ENCODE measurements at regions not wholly inside any gene's neighbourhood (a gene's known extent, or its start where the extent isn't known, plus 50 kb on each side); places are given as distances from the start of the nearest gene placed in this dataset.

DNA sequence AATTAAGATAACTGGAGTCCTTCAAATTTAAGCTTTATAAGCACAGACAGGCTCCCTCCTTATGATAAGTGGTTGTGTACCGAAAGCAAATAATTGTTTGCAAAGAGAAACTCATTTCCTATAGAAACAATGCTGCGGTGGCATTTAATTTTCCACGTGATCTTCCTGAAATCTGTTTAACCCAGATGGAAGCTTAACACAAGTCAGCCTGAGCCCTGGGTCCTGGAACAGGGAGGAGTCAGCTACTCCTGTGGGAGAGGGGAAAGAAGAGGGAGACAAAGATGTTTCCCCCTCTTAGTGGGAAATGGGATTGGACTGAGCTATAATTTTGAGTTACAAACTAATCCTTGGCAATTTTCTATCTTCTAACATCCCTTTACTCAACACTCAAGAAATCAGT is 136.5 kb downstream of the ELOVL4 start:
- Histone ChIP-seq H2AK9ac (replicated peaks; ENCODE audit: low read depth, low read length, poor library complexity) (no peak overlapping the region), H3K9ac (ENCODE audit: low read depth, low read length) (no peak overlapping the region), H3K4ac (ENCODE audit: low read depth, low read length) (no peak overlapping the region), H2BK5ac (ENCODE audit: low read depth, low read length, poor library complexity, severe bottlenecking) (no peak overlapping the region), H2BK120ac (ENCODE audit: low read depth, low read length) (no peak overlapping the region), H3K9me3 (ENCODE audit: control insufficient read depth, insufficient read depth, low read length) (no peaks in the 10 kb centered on the region), H3K23ac (ENCODE audit: low read depth, low read length) (no peak overlapping the region), H4K20me1 (ENCODE audit: insufficient read depth, low read length) (no peaks in the 10 kb centered on the region), H2BK15ac (ENCODE audit: low read depth, low read length) (no peak overlapping the region), H3K27ac (ENCODE audit: insufficient read depth, low read length) (no peak overlapping the region), H3K79me1 (ENCODE audit: low read depth in 1 of 2, low read length in 2 of 2) (no peaks in the 10 kb centered on the region), H3K27me3 (ENCODE audit: control insufficient read depth, insufficient read depth, low read length) (no peaks in the 10 kb centered on the region), H3K4me2 (ENCODE audit: low read depth, low read length) (no peak overlapping the region), H4K91ac (ENCODE audit: insufficient read depth, low read depth, low read length) (no peak overlapping the region), H2BK20ac (ENCODE audit: low read depth, low read length) (no peak overlapping the region), H3K4me3 (ENCODE audit: insufficient read depth, low read depth, low read length) (no peak overlapping the region), H3K14ac (replicated peaks; ENCODE audit: low read depth, low read length) (no peak overlapping the region), H4K8ac (ENCODE audit: low read depth in 2 of 2, low read length in 2 of 2) (no peak overlapping the region), H3K56ac (ENCODE audit: extremely low read depth, insufficient read depth, low read length) (no peak overlapping the region), H2AK5ac (ENCODE audit: low read depth, low read length) (no peak overlapping the region), H4K5ac (ENCODE audit: low read depth, low read length) (no peak overlapping the region), H2AFZ (replicated peaks; ENCODE audit: low read length, poor library complexity) (no peak overlapping the region), H3K36me3 (ENCODE audit: control insufficient read depth, insufficient read depth, low read length) (no peaks in the 10 kb centered on the region), H3K9me1 (ENCODE audit: insufficient read depth, low read length) (no peaks in the 10 kb centered on the region), H3K18ac (ENCODE audit: low read depth, low read length) (no peak overlapping the region), H3K4me1 (ENCODE audit: control insufficient read depth, insufficient read depth, low read length) (no peaks in the 10 kb centered on the region)
- DNase-seq (no peak), ATAC-seq (ENCODE audit: low read depth) (no peak)
- no CpG with 5 or more reads among the region's 3 CpGs for WGBS, 2 experiments (ENCODE audit: extremely low coverage in 2 of 2, insufficient read length in 1 of 2)
- dilution Hi-C loops (cut with HindIII; ENCODE audit: low sequenced_read_pairs, unreplicated experiment): no loop called here
- BruUV-seq (replicated peaks): no TSS peak
- CTCF ChIA-PET: no interaction called here
- intact Hi-C loops (cut with micrococcal nuclease): no loop called here
- TF ChIP-seq CHD1 (IDR thresholded peaks at IDR 0.05; ENCODE audit: low read depth, low read length) (no peak), CEBPB (IDR thresholded peaks at IDR 0.05; ENCODE audit: low read depth, low read length) (no peak), RCOR1 (IDR thresholded peaks at IDR 0.05; ENCODE audit: insufficient replicate concordance, low read length) (no peak), RAD21 (IDR thresholded peaks at IDR 0.05; ENCODE audit: low read length) (no peak), MAFK (IDR thresholded peaks at IDR 0.05; ENCODE audit: low read depth, low read length) (no peak), FOS (IDR thresholded peaks at IDR 0.05; ENCODE audit: low read depth, low read length) (no peak), ELK1 (IDR thresholded peaks at IDR 0.05; ENCODE audit: borderline replicate concordance, low read depth, low read length) (no peak)
- in situ Hi-C loops (cut with MboI; ENCODE audit: low sequenced_read_pairs): no loop called here
- POLR2A ChIA-PET (ENCODE audit: unreplicated experiment): no interaction called here
